Left ventricle myocardium inferior (tissue), 1 donor: ENCODE measurements at regions not wholly inside any gene's neighbourhood (a gene's known extent, or its start where the extent isn't known, plus 50 kb on each side); places are given as distances from the start of the nearest gene placed in this dataset.
"Not testable (repeated sequence)": the region's sequence is repeated elsewhere in the genome, so short reads cannot be mapped to it uniquely, and the experiment has no call there.

Experiments used
- DNase-seq: peaks from one replicate; pipeline ENCODE4 v3.0.0-alpha.2; 2020
- H3K27ac ChIP-seq: fragments of 200-600 bp; replicated peaks from 2 replicates; pipeline ENCODE4 v1.8.0; 2021
- H3K27me3 ChIP-seq: fragments of 200-600 bp; 2 replicates; pipeline ENCODE4 v1.8.0; 2021; ENCODE audit warnings: low read depth
- H3K36me3 ChIP-seq: fragments of 200-600 bp; 2 replicates; pipeline ENCODE4 v1.8.0; 2021
- H3K4me1 ChIP-seq: fragments of 200-600 bp; 2 replicates; pipeline ENCODE4 v1.8.0; 2021
- H3K4me3 ChIP-seq: fragments of 200-600 bp; 2 replicates; pipeline ENCODE4 v1.8.0; 2021; ENCODE audit warnings: mild to moderate bottlenecking, moderate library complexity
- H3K9me3 ChIP-seq: fragments of 200-600 bp; replicated peaks from 2 replicates; pipeline ENCODE4 v1.8.0; 2021
- CTCF ChIP-seq: fragments of 200-600 bp; IDR thresholded peaks from 2 replicates; pipeline ENCODE4 v1.8.0; 2021; ENCODE audit warnings: antibody characterized with exemption, mild to moderate bottlenecking, borderline replicate concordance
- intact Hi-C: fragments of 100-400 bp; cut with micrococcal nuclease; formaldehyde crosslinking; loops from one replicate; pipeline ENCODE4 v1.11.0; 2022
- donor health status: DM: no; HTN: yes; CAD: no; lungs with severe emphysema.

- no peak for TF ChIP-seq CTCF
- intact Hi-C loops, result no loop called here
- Histone ChIP-seq H3K9me3 (no peaks in the 10 kb centered on the region), H3K27me3 (peaks cover 52% of the 10 kb centered on the region), H3K4me1 (no peaks in the 10 kb centered on the region), H3K36me3 (no peaks in the 10 kb centered on the region), H3K27ac (no peak overlapping the region), H3K4me3 (no peak overlapping the region)
- no peak for DNase-seq
These were observed 273.0 kb upstream of the SFSWAP start for GRCh38 chr12:131437706-131438492.

GRCh38 chr12:131438493-131438835 lies 272.4 kb upstream of the SFSWAP start:
- intact Hi-C loops, H3K27ac ChIP-seq, H3K36me3 ChIP-seq, H3K9me3 ChIP-seq, H3K4me1 ChIP-seq, DNase-seq, H3K4me3 ChIP-seq: not testable (repeated sequence)
- H3K27me3 ChIP-seq, result peaks cover 58% of the 10 kb centered on the region

GRCh38 chr12:131438881-131439280 lies 272.0 kb upstream of the SFSWAP start:
- intact Hi-C loops, result no loop called here
- no peak for DNase-seq
- no peak for TF ChIP-seq CTCF

GRCh38 chr12:131439752-131440151 lies 271.1 kb upstream of the SFSWAP start:
- intact Hi-C loops, result not testable (repeated sequence)
- H3K27me3 ChIP-seq, result peaks cover 64% of the 10 kb centered on the region

More at GRCh38 chr12:131438881-131439280, 272.0 kb upstream of the SFSWAP start:
- Histone ChIP-seq H3K36me3 (no peaks in the 10 kb centered on the region), H3K9me3 (no peaks in the 10 kb centered on the region), H3K4me1 (no peaks in the 10 kb centered on the region), H3K27me3 (peaks cover 62% of the 10 kb centered on the region), H3K4me3 (no peak overlapping the region), H3K27ac (no peak overlapping the region)

GRCh38 chr12:131440209-131441059 lies 270.5 kb upstream of the SFSWAP start:
- H3K4me1 ChIP-seq, result not testable (repeated sequence)

More at GRCh38 chr12:131439752-131440151, 271.1 kb upstream of the SFSWAP start:
- not testable (repeated sequence) for H3K27ac ChIP-seq, DNase-seq, H3K9me3 ChIP-seq, H3K4me3 ChIP-seq, H3K4me1 ChIP-seq, H3K36me3 ChIP-seq

GRCh38 chr12:131441060-131441396 lies 269.9 kb upstream of the SFSWAP start:
- no peak for DNase-seq
- no peak for TF ChIP-seq CTCF
- Histone ChIP-seq H3K9me3 (no peaks in the 10 kb centered on the region), H3K4me1 (no peaks in the 10 kb centered on the region), H3K27me3 (peaks cover 65% of the 10 kb centered on the region), H3K4me3 (no peak overlapping the region), H3K27ac (no peak overlapping the region), H3K36me3 (no peaks in the 10 kb centered on the region)
- intact Hi-C loops, result no loop called here

More at GRCh38 chr12:131440209-131441059, 270.5 kb upstream of the SFSWAP start:
- H3K36me3 ChIP-seq, DNase-seq, H3K9me3 ChIP-seq, H3K4me3 ChIP-seq, intact Hi-C loops, H3K27ac ChIP-seq: not testable (repeated sequence)
- peaks cover 65% of the 10 kb centered on the region for H3K27me3 ChIP-seq
